Fibroblast of skin of right biceps (primary cell): ENCODE measurements at regions not wholly inside any gene's neighbourhood (a gene's known extent, or its start where the extent isn't known, plus 50 kb on each side); places are given as distances from the start of the nearest gene placed in this dataset.

Experiments
- DNase-seq: peaks from one replicate; pipeline ENCODE4 v3.0.0-alpha.2; 2013

DNA sequence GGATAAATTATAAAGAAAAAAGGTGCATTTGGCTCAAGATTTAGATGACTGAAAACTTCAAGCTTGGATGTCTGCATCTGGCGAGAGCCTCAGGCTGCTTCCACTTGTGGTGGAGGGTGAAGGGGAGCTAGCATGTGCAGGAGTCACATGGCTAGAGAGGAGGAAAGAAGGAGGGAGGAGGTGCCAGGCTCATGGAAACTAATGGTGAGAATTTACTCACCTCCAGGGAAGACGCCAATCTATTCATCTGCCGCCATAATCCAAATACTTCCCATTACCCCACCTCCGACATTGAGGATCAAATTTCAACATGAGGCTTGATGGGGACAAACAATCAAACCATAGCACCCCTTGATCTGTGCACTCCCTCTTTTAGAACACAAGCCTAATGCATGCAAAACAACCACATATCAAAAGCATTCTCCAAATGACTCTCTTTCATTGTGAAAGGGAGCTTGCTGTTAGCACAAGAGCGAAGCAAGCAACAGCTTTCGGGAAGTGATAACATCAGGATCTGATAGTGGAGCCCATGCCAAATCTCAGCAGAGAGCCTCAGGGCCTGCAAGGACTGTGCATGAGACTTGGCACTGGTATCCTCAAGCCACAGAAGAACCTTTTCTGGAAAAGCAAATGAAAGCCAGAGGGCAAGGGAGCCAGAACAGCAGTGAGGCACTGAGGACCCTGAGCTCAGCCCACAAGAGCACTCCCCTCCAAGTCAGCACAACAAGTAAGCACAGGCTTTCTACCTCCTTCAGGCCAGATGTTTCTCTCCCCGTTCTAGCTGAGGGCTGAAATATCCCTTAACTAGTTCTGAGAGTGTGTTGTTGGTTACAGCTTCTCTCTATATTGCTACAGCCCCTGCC lies 50.2 kb upstream of the THBS1 start:
- no peak for DNase-seq
